GM04503 (cell line): ENCODE measurements at regions not wholly inside any gene's neighbourhood (a gene's known extent, or its start where the extent isn't known, plus 50 kb on each side); places are given as distances from the start of the nearest gene placed in this dataset.

Source experiments
- DNase-seq: peaks from one replicate; pipeline ENCODE4 v3.0.0-alpha.2; 2012; ENCODE audit warnings: low read depth

GRCh38 chr6:33967966-33968724 lies 164.3 kb upstream of the MLN start:
- no peak for DNase-seq

DNA sequence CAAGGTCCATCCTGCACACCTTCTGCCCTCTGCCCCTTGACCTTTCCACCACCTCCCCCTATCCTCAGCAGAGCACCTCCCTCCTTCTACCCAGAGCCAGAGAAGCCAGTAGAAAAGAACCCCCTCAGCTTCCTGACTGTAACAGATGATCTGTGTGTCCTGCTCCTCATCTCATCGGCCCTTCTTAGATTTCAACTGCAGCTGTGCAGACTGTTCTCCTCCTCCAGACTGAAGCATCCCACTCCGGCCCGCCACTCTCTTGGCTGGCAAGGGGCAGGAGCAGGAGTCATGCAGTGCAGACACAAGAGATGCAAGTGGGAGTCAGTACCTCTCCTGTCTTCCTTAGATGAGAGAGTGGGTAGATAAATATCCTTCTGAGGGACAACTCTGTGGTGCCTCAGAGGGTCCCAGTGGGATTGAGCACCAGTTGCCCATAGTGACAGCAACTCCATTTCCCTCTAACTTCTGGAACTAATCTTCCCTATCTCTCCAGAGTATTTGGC lies 163.5 kb upstream of the MLN start:
- DNase-seq: no peak

GRCh38 chr6:33966536-33966935 lies 162.7 kb upstream of the MLN start:
- no peak for DNase-seq

- no peak for DNase-seq
These were observed 162.0 kb upstream of the MLN start for GRCh38 chr6:33965766-33966165.

- DNase-seq: no peak
These were observed 160.6 kb upstream of the MLN start for GRCh38 chr6:33964387-33964786.

- no peak for DNase-seq
These were observed 159.4 kb upstream of the MLN start for GRCh38 chr6:33963136-33963750.

DNA sequence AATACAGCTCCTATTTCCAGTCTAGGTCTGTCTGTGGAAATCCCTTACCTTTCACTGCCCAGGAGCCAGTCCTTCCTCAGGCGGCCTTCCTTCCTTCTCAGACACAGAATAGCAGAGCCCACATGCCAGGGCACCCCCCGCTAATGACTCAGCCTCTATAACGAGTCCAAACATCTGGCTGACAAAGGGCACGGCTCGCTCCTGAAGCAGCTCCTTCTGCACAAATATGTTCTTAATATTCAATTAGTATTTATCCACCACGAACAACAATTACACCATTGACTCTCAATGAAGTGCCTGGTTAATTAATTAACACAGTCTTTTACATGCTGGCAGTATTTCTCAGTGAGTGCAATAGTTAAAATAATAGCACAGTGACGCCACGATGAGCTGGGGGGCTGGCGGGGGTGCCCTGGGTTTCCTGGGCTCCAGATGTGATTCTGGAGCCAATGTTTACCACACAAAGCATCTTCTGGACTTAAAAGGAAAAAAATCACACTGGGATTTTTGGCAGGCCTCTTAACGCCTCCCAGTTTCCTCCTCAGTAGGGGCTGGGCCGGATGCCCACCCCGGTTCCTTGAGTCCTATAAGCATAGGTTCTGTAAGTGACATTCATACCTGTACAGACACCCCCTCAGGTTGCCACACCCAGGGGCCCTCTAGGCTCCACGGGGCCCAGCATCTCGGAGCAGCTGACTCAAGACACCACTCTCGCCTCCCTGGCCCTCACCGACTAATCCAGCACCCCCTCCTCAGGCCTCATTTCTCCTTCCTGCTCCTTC lies 158.6 kb upstream of the MLN start:
- no peak for DNase-seq

DNA sequence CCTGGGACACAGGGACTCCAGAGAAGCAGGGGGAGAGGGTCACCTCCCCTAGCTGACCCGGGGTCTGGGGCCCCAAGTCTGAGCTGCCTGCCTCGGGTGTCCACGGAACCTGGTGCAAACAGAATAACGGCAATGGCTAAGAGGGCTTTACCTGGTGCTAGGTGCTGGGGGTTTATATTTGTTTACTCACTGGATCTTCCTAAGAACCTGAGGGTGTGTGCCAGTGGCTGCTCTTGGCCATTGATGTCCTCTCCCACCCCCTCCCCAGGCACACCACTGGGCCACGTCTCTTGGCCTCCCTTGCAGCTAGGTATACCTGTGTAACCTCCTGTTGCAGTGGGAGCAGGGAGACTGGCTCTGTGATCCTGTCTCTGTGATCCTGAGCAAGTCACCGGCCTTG lies 157.9 kb upstream of the MLN start:
- DNase-seq: no peak

- no peak for DNase-seq
These were observed 156.8 kb upstream of the MLN start for GRCh38 chr6:33960345-33961313.

GRCh38 chr6:33959661-33960344 lies 156.0 kb upstream of the MLN start:
- no peak for DNase-seq

DNA sequence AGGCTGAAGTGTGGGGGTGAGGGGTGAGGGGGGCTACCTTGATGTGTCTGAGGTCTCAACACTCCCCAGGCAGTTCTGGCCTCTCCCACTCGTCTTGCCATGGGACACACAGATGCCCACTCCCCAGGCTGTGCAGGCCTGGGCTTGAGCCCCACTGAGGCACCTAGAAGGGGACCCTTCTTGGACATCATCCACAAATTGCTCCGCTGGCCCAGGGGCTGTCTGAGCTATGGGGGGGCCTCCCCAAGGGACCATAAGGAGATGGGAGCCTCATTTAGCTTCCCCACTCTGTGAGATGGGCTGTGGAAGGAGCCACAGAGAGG lies 155.5 kb upstream of the MLN start:
- no peak for DNase-seq

GRCh38 chr6:33958526-33959328 lies 154.9 kb upstream of the MLN start:
- no peak for DNase-seq

DNA sequence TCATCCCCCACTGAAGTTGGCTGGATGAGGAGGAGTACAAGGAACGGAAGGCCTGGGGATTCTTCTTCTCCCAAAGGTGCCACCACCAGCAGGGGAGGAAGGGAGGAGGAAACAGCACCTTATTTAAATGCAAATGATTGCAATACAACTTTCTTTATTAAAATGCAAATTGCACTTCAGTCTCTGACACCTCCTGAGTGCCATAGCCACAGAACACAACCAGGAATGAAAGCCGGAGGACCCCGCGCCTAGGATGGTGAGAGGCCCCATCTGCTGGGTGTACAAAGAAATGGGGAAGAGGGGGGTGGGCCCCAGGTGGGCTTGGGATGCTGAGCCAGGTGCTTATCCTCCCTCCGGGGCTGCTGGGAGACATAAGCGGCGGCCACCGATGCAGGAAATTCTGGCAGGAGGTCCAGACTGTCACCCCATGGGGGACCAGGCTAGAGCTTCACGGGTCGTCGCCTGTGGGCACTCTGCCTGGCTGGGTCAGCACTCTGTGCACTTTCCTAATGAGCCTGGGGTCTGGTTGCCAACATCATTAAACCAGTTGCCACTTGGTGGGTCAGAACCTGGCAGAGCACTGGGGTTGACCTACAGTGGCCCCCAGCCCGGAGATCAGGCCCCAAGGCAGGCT lies 154.2 kb upstream of the MLN start:
- DNase-seq: no peak

GRCh38 chr6:33957131-33957891 lies 153.5 kb upstream of the MLN start:
- no peak for DNase-seq

- no peak for DNase-seq
These were observed 152.4 kb upstream of the MLN start for GRCh38 chr6:33956206-33956605.

- no peak for DNase-seq
These were observed 151.8 kb upstream of the MLN start for GRCh38 chr6:33955566-33955965.

GRCh38 chr6:33954453-33954852 lies 150.7 kb upstream of the MLN start:
- DNase-seq: no peak

DNA sequence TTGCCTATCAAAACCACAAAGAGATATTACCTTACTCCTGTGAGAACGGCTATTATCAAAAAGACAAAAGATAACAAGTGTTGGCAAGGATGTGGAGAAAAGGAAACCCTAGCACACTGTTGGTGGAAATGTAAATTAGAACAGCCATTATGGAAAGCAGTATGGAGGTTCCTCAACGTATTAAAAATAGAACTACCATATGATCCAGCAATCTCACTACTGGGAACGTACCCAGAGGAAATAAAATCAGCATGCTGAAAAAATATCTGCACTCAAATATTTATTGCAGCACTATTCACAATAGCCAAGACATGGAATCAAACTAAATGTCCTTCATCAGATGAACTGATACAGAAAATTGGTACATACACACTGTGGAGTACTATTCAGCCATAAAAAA lies 149.4 kb upstream of the MLN start:
- DNase-seq: no peak

DNA sequence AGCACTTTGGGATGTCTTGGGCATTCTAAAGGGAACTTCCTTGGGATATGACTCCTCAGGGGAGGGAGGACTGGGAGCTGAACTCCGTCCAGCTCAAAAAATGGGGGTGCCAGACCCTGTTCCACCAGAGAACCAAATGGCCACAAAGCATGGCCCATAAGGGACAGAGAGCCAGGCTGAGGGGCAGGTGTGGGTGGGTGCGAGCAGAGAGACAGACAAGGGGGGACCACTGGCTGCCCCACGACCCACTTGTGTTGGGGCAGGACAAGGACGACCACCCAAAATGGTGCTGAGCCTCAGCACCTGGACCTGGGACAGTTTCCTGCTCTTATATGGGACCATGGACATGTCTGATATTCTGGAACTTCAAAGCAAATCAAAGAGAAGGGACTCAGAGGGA lies 148.2 kb upstream of the MLN start:
- DNase-seq: no peak
